Activated T-helper 1 cell treated with Interleukin-2 at 50 U/mL for 16 hours (primary cell): ENCODE measurements at regions not wholly inside any gene's neighbourhood (a gene's known extent, or its start where the extent isn't known, plus 50 kb on each side); places are given as distances from the start of the nearest gene placed in this dataset.
"Not testable (repeated sequence)": the region's sequence is repeated elsewhere in the genome, so short reads cannot be mapped to it uniquely, and the experiment has no call there.

Source experiments
- DNase-seq: peaks from one replicate; pipeline ENCODE4 v3.0.0-alpha.2; 2020; ENCODE audit warnings: low read depth

DNA sequence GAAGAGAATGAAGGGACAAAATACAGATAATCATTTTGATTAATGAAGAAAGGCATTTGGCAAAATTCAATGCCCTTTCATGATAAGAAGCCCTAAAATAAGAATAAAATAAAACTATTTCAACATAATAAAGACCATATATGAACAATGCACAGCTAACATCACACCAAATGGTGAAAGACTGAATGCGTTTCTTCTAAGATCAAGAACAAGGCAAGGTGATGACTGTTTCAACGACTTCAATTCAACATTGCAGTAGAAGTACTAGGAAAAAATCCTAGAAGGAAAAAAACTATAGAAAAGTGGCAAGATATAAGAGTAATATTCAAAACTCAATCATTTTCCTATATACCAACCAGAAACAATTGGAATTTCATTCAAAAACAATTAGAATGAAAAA, 280.1 kb upstream of the GRM7 start:
- no peak for DNase-seq

DNA sequence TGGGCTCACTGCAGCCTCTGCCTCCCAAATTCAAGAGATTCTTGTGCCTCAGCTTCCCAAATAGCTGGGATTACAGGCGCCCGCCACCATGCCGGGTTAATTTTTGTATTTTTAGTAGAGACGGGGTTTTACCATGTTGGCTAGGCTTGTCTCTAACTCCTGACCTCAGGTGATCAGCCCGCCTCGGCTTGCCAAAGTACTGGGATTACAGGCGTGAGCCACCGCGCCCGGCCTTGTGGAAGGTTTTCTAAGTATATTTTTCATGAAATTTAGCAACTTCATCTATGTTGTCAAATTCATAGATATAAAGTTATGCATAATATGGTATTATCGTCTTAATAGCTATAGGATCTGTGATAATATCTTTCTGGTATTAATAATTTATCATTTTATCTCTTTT, 275.6 kb upstream of the GRM7 start:
- no peak for DNase-seq

- DNase-seq: no peak
Observed at GRCh38 chr3:6600237-6600636, 260.7 kb upstream of the GRM7 start.

GRCh38 chr3:6601374-6601773, 259.5 kb upstream of the GRM7 start:
- DNase-seq: no peak

DNA sequence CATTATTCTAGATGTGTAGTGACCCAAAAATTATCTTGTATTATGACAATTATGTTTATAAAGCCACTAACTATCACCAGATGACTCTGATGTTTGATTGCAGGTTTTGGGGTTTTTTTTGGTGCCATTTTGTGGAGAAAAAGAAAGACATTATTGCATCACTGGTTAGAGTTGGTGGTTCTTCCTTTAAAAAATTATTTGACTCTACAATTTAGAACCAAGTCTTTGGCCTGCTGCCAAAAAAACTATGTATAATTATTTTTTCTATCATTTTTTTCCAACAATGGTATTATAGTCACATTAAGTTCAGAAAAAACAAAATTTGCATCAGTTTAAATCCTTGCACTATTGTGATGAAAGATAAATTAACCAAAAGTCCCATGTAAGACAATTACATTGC, 258.6 kb upstream of the GRM7 start:
- DNase-seq: no peak

GRCh38 chr3:6605227-6605626, 255.7 kb upstream of the GRM7 start:
- no peak for DNase-seq

DNA sequence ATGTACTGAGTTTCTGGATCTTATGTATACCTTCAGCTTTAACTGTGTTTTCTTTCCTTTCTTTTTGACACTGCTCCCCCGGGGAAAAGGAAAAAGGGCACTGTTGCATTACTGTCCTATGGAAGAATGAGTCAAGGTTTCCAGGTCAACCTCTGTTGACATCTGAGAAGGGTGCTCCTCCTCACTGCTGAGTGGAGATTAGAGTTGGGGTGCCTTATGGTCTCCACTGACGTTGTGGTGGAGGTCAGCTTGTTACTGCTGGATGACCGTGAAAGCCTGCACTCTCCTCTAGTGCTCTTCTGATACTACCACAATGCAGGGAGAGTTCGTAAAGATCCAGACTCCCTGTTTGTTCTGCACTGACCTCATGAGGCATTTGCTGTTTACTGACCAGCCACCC, 252.1 kb upstream of the GRM7 start:
- DNase-seq: no peak

- DNase-seq: no peak
Observed at GRCh38 chr3:6612034-6612616, 248.8 kb upstream of the GRM7 start.

DNA sequence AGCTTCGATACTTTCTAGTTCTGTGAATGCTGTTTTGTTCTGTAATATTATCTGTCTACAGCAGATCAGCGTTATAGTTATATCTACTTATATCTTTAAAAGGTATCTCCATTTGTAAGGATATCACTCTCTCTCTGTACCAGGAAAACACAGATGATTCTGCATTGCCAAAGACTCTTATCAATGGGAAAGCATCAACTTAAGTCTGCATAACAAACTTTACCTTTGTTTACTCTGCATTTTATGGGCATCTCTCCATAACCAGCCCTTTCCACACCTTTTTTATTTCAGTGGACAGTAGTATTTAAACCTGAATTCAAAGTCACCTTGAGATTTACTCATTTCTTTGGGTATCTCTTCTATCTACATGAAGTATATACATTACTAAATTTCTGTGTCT, 238.7 kb upstream of the GRM7 start:
- DNase-seq: no peak

DNA sequence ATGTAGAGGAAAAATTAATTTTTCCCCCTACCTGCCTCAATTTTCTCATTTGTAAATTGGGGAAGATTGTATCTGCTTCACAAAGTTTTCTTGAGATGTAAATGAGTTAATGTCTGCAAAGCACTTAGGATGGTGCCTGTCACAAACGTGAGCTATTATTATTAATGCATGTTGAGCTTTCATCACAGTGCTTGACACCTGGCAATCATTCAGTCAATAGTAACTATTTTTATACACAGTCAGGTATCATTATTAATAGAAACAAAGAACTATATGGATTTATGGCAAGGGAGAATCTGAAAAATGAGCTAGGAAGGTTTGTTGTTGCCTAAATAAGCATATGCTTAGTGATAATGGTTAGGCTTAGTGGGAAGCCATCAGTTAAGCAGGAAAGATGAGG, 238.2 kb upstream of the GRM7 start:
- no peak for DNase-seq

- DNase-seq: no peak
Observed at GRCh38 chr3:6631376-6631775, 229.5 kb upstream of the GRM7 start.

DNA sequence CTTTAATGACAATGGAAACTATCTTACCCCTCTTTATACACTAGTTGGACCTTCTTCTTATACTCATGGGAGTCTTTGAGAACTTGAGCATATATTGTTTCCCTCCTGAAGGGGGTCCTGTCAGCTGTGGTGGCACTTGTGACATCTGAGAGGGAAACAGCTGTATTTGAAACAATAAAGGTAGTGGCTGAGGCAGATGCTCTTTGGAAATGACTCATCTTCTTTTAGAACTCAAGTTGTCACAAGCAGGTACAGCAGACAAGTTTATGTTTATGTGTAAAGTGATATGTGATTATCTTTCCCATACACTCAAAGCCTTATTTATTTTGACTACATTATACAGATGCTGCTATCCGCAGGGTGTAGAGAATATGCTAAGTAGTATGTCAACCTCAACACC, 220.0 kb upstream of the GRM7 start:
- DNase-seq: no peak

GRCh38 chr3:6644070-6644929, 216.6 kb upstream of the GRM7 start:
- DNase-seq: no peak

- DNase-seq: no peak
Observed at GRCh38 chr3:6654670-6655069, 206.2 kb upstream of the GRM7 start.

DNA sequence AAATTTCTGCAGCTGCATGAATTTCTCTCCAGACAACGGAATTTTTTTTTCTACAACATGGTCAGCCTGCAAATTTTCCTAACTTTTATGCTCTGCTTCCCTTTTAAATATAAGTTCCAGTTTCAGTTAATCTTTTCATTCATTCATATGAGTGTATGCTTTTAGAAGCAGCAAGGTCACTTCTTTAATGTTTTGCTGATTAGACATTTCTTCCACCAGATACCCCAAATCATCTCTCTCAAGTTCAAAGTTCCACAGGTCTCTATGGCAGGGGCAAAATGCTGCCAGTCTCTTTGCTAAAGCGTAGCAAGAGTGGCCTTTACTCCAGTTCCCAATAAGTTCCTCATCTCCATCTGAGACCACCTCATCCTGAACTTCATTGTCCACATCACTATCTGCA, 205.6 kb upstream of the GRM7 start:
- DNase-seq: no peak

DNA sequence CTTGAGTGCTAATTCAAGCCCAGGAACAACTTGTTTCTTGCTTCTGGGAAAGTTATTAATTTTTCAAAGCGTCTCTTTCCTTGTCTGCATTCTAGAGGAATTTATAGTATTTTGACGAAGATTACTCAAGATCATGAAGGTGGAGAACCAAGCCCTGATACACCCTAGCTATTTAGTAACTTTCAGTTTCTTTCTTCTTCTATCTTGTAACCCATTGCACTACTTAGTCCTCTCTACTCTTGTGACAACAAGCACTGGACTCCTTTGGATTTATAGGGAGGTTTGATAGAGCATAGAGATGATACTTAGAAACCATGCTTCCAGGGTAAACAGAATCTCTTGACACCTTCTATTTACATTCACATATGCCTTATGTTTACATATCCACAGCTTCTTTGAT, 203.3 kb upstream of the GRM7 start:
- no peak for DNase-seq

- DNase-seq: no peak
Observed at GRCh38 chr3:6667354-6667753, 193.6 kb upstream of the GRM7 start.

- no peak for DNase-seq
Observed at GRCh38 chr3:6671363-6671762, 189.6 kb upstream of the GRM7 start.

- DNase-seq: no peak
Observed at GRCh38 chr3:6679510-6679909, 181.4 kb upstream of the GRM7 start.

- no peak for DNase-seq
Observed at GRCh38 chr3:6680119-6680806, 180.7 kb upstream of the GRM7 start.

GRCh38 chr3:6697285-6697684, 163.6 kb upstream of the GRM7 start:
- no peak for DNase-seq

GRCh38 chr3:6697722-6698121, 163.2 kb upstream of the GRM7 start:
- no peak for DNase-seq

GRCh38 chr3:6704817-6705216, 156.1 kb upstream of the GRM7 start:
- DNase-seq: not testable (repeated sequence)
